ENCODE measurements at regions not wholly inside any gene's neighbourhood (a gene's known extent, or its start where the extent isn't known, plus 50 kb on each side); places are given as distances from the start of the nearest gene placed in this dataset.
A peak's percentile ranks its signal among the peaks of the same experiment; 100 is the strongest.

GRCh38 chr5:68739752-68740151 is 354.1 kb upstream of the SLC30A5 start:
- Histone ChIP-seq H3K9me2 (ENCODE audit: insufficient read depth, low read length) (no peaks in the 10 kb centered on the region), H3K4me3 (ENCODE audit: low read depth, low read length, poor library complexity, severe bottlenecking) (no peak overlapping the region), H3K36me3 (ENCODE audit: insufficient read depth, low read length) (no peaks in the 10 kb centered on the region), H2AFZ (ENCODE audit: low read length) (no peak overlapping the region), H4K20me1 (ENCODE audit: insufficient read depth, low read length) (no peaks in the 10 kb centered on the region), H3K27ac (ENCODE audit: low read depth, low read length, poor library complexity, severe bottlenecking) (no peak overlapping the region), H3K9me3 (ENCODE audit: low read length) (no peaks in the 10 kb centered on the region), H3K4me2 (ENCODE audit: low read length) (no peak overlapping the region), H3K79me2 (ENCODE audit: insufficient read depth, low read depth, low read length) (no peaks in the 10 kb centered on the region), H3K4me1 (ENCODE audit: insufficient read depth, low read length, poor library complexity, severe bottlenecking) (no peaks in the 10 kb centered on the region)
- ChIA-PET CTCF (ENCODE audit: unreplicated experiment) (no interaction called here), POLR2A (no interaction called here)
- intact Hi-C loops (cut with micrococcal nuclease; ENCODE audit: unreplicated experiment) = no loop called here
- no peak for TF ChIP-seq EZH2phosphoT487 (IDR thresholded peaks at IDR 0.05; ENCODE audit: borderline replicate concordance, low read depth, low read length)
- TF ChIP-seq, protein P1, sequence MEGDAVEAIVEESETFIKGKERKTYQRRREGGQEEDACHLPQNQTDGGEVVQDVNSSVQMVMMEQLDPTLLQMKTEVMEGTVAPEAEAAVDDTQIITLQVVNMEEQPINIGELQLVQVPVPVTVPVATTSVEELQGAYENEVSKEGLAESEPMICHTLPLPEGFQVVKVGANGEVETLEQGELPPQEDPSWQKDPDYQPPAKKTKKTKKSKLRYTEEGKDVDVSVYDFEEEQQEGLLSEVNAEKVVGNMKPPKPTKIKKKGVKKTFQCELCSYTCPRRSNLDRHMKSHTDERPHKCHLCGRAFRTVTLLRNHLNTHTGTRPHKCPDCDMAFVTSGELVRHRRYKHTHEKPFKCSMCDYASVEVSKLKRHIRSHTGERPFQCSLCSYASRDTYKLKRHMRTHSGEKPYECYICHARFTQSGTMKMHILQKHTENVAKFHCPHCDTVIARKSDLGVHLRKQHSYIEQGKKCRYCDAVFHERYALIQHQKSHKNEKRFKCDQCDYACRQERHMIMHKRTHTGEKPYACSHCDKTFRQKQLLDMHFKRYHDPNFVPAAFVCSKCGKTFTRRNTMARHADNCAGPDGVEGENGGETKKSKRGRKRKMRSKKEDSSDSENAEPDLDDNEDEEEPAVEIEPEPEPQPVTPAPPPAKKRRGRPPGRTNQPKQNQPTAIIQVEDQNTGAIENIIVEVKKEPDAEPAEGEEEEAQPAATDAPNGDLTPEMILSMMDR (conservative IDR thresholded peaks at IDR 0.05; ENCODE audit: low read length) = no peak
- BruUV-seq (replicated peaks) = no TSS peak
- no peak for DNase-seq (ENCODE audit: low spot score)

- intact Hi-C loops (cut with micrococcal nuclease; ENCODE audit: unreplicated experiment) = no loop called here
- ChIA-PET CTCF (ENCODE audit: unreplicated experiment) (no interaction called here), POLR2A (no interaction called here)
- peak; percentile 20 for DNase-seq (ENCODE audit: low spot score)
- Histone ChIP-seq H3K9me3 (ENCODE audit: low read length) (no peaks in the 10 kb centered on the region), H3K9me2 (ENCODE audit: insufficient read depth, low read length) (no peaks in the 10 kb centered on the region), H3K4me2 (ENCODE audit: low read length) (no peak overlapping the region), H3K79me2 (ENCODE audit: insufficient read depth, low read depth, low read length) (no peaks in the 10 kb centered on the region), H2AFZ (ENCODE audit: low read length) (no peak overlapping the region), H3K4me3 (ENCODE audit: low read depth, low read length, poor library complexity, severe bottlenecking) (no peak overlapping the region), H3K4me1 (ENCODE audit: insufficient read depth, low read length, poor library complexity, severe bottlenecking) (no peaks in the 10 kb centered on the region), H4K20me1 (ENCODE audit: insufficient read depth, low read length) (no peaks in the 10 kb centered on the region), H3K27ac (ENCODE audit: low read depth, low read length, poor library complexity, severe bottlenecking) (no peak overlapping the region), H3K36me3 (ENCODE audit: insufficient read depth, low read length) (no peaks in the 10 kb centered on the region)
- no TSS peak for BruUV-seq (replicated peaks)
- TF ChIP-seq EZH2phosphoT487 (IDR thresholded peaks at IDR 0.05; ENCODE audit: borderline replicate concordance, low read depth, low read length) = no peak
- TF ChIP-seq, protein P1 (conservative IDR thresholded peaks at IDR 0.05; ENCODE audit: low read length) = no peak
Measured at GRCh38 chr5:68740226-68740910, 353.4 kb upstream of the SLC30A5 start.

DNA sequence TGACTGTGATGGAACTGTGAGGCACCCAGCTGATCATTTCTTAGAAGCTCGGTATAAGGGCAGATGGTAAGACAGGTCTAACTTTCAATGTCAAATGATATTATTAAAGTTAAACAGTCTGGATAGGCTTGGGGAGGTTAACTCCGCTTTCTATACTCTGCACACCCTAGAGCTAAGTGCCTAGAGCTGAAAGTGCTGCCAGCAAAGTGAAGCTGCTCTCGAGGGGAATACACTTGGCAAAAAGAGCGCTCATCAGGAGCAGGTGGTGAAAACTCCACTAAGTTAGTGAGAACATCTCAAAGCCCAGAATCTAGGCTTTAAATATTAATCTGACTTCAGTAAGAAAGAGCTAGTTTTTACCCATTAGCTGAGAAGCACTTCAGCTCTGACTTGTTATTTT is 349.6 kb upstream of the SLC30A5 start:
- Histone ChIP-seq H3K4me1 (ENCODE audit: insufficient read depth, low read length, poor library complexity, severe bottlenecking) (no peaks in the 10 kb centered on the region), H2AFZ (ENCODE audit: low read length) (no peak overlapping the region), H3K4me3 (ENCODE audit: low read depth, low read length, poor library complexity, severe bottlenecking) (no peak overlapping the region), H3K36me3 (ENCODE audit: insufficient read depth, low read length) (no peaks in the 10 kb centered on the region), H3K79me2 (ENCODE audit: insufficient read depth, low read depth, low read length) (no peaks in the 10 kb centered on the region), H4K20me1 (ENCODE audit: insufficient read depth, low read length) (no peaks in the 10 kb centered on the region), H3K4me2 (ENCODE audit: low read length) (no peak overlapping the region), H3K9me3 (ENCODE audit: low read length) (no peaks in the 10 kb centered on the region), H3K9me2 (ENCODE audit: insufficient read depth, low read length) (no peaks in the 10 kb centered on the region), H3K27ac (ENCODE audit: low read depth, low read length, poor library complexity, severe bottlenecking) (no peak overlapping the region)
- POLR2A ChIA-PET = interaction anchor here (0.7 kb wide), 1 partner anchor 298 kb away, joined by 3 read pairs; no protein-coding TSS in a partner anchor
- DNase-seq (ENCODE audit: low spot score) = no peak
- CTCF ChIA-PET (ENCODE audit: unreplicated experiment) = no interaction called here
- no peak for TF ChIP-seq EZH2phosphoT487 (IDR thresholded peaks at IDR 0.05; ENCODE audit: borderline replicate concordance, low read depth, low read length)
- TF ChIP-seq, protein P1 (conservative IDR thresholded peaks at IDR 0.05; ENCODE audit: low read length) = no peak
- intact Hi-C loops (cut with micrococcal nuclease; ENCODE audit: unreplicated experiment) = no loop called here
- BruUV-seq (replicated peaks) = no TSS peak
